ENCODE measurements at regions not wholly inside any gene's neighbourhood (a gene's known extent, or its start where the extent isn't known, plus 50 kb on each side); places are given as distances from the start of the nearest gene placed in this dataset.

GRCh38 chr11:39968071-39968470, 1491.4 kb downstream of the LRRC4C start:
- ATAC-seq, result no peak
- Histone ChIP-seq H3K9me3 (no peaks in the 10 kb centered on the region), H3K4me3 (no peak overlapping the region), H3K27ac (no peak overlapping the region), H3K4me2 (no peak overlapping the region), H3K4me1 (no peaks in the 10 kb centered on the region)
- no peak for DNase-seq (ENCODE audit: low read depth in 1 of 2, low spot score in 1 of 2)
- no peak for FAIRE-seq
- WGBS (ENCODE audit: missing lambda C conversion rate), result 62% methylated on average over 5 of the region's 5 CpGs
- CTCF ChIA-PET, result no interaction called here
- TF ChIP-seq CHD4 (IDR thresholded peaks at IDR 0.05; ENCODE audit: borderline replicate concordance), result no peak
- TF ChIP-seq E2F6 (IDR thresholded peaks at IDR 0.05; ENCODE audit: borderline replicate concordance, low read depth), result no peak
- no peak for TF ChIP-seq HMGXB4 (CRISPR knock-in tag; IDR thresholded peaks at IDR 0.05; ENCODE audit: borderline replicate concordance)
- TF ChIP-seq CBX2 (IDR thresholded peaks at IDR 0.05; ENCODE audit: borderline replicate concordance, low read depth), result no peak
- TF ChIP-seq MAX (IDR thresholded peaks at IDR 0.05), result no peak
- no peak for TF ChIP-seq HOXB13 (CRISPR knock-in tag; IDR thresholded peaks at IDR 0.05; ENCODE audit: low read depth)
- TF ChIP-seq MAFK (IDR thresholded peaks at IDR 0.05; ENCODE audit: partially characterized antibody), result no peak
- no peak for TF ChIP-seq JUNB (IDR thresholded peaks at IDR 0.05)
- TF ChIP-seq CHD2 (IDR thresholded peaks at IDR 0.05; ENCODE audit: low read length, partially characterized antibody), result no peak
- TF ChIP-seq ESRRA (IDR thresholded peaks at IDR 0.05; ENCODE audit: borderline replicate concordance, low read length), result no peak
- TF ChIP-seq TFCP2L1 (CRISPR knock-in tag; IDR thresholded peaks at IDR 0.05), result no peak
- TF ChIP-seq MYC (IDR thresholded peaks at IDR 0.05; ENCODE audit: borderline replicate concordance, low read length), result no peak
- TF ChIP-seq RARB (CRISPR knock-in tag; IDR thresholded peaks at IDR 0.05), result no peak
- no peak for TF ChIP-seq GATA3 (IDR thresholded peaks at IDR 0.05; ENCODE audit: borderline replicate concordance)
- no peak for TF ChIP-seq BCL3 (IDR thresholded peaks at IDR 0.05)
- TF ChIP-seq EHMT2 (IDR thresholded peaks at IDR 0.05; ENCODE audit: low read depth), result no peak
- TF ChIP-seq ZSCAN20 (CRISPR knock-in tag; IDR thresholded peaks at IDR 0.05), result no peak
- TF ChIP-seq ELK1 (IDR thresholded peaks at IDR 0.05; ENCODE audit: low read depth, low read length), result no peak
- no peak for TF ChIP-seq SMC3 (IDR thresholded peaks at IDR 0.05)
- POLR2A ChIA-PET, result no interaction called here

DNA sequence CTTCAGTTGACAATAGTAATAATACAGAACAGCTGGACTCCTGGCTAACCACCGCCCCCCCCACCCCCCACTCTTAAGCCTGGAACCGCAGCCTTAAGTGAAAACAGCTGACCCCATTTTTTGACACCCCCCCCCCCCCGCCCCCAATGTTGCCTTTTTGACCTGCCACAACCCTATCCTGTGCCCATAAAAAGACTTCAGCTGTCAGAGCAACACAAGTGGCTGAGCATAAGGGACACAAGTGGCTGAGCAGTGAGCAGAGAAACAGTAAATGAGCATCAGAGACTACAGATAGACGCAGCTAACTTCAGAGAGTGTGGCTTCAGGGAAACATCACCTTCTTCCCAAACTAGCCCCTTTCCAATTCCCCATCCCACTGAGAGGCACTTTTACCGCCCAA, 1493.8 kb downstream of the LRRC4C start:
- no peak for TF ChIP-seq FOSB (CRISPR knock-in tag; IDR thresholded peaks at IDR 0.05)
- no peak for TF ChIP-seq TP53 (CRISPR knock-in tag; IDR thresholded peaks at IDR 0.05)
- TF ChIP-seq E2F6 (IDR thresholded peaks at IDR 0.05; ENCODE audit: borderline replicate concordance, low read depth), result no peak
- no peak for TF ChIP-seq HOXA7 (CRISPR knock-in tag; IDR thresholded peaks at IDR 0.05)
- no peak for TF ChIP-seq JUNB (IDR thresholded peaks at IDR 0.05)
- TF ChIP-seq TFCP2L1 (CRISPR knock-in tag; IDR thresholded peaks at IDR 0.05), result no peak
- TF ChIP-seq ZFP36 (IDR thresholded peaks at IDR 0.05; ENCODE audit: borderline replicate concordance, partially characterized antibody), result no peak
- DNase-seq (ENCODE audit: low read depth in 1 of 2, low spot score in 1 of 2), result no peak
- ATAC-seq, result no peak
- Histone ChIP-seq H3K27ac (no peak overlapping the region), H3K4me1 (no peaks in the 10 kb centered on the region), H3K4me2 (no peak overlapping the region), H3K9me3 (no peaks in the 10 kb centered on the region), H3K4me3 (no peak overlapping the region)
- CTCF ChIA-PET, result no interaction called here
- POLR2A ChIA-PET, result no interaction called here
- FAIRE-seq, result no peak
- WGBS (ENCODE audit: missing lambda C conversion rate), result 29% methylated on average over 3 of the region's 5 CpGs

All from A549 (cell line).